Chondrocyte (in vitro differentiated cells): ENCODE measurements at regions not wholly inside any gene's neighbourhood (a gene's known extent, or its start where the extent isn't known, plus 50 kb on each side); places are given as distances from the start of the nearest gene placed in this dataset.

Experiments
- DNase-seq: peaks from one replicate; pipeline ENCODE4 v3.0.0; 2021; ENCODE audit warnings: mixed read lengths, low spot score
- H3K27ac Mint-ChIP-seq: one replicate; pipeline ENCODE4 v1.8.0; 2021; ENCODE audit warnings: mild to moderate bottlenecking, moderate library complexity, mixed read lengths; ENCODE audit not compliant: unreplicated experiment
- H3K27me3 Mint-ChIP-seq: 2 replicates; pipeline ENCODE4 v1.8.0; 2021; ENCODE audit warnings: low read depth, mixed read lengths
- H3K36me3 Mint-ChIP-seq: 2 replicates; pipeline ENCODE4 v1.8.0; 2021; ENCODE audit warnings: low read depth, mixed read lengths
- H3K4me1 Mint-ChIP-seq: 2 replicates; pipeline ENCODE4 v1.8.0; 2021; ENCODE audit warnings: low read depth, mild to moderate bottlenecking, mixed read lengths
- H3K4me3 Mint-ChIP-seq: one replicate; pipeline ENCODE4 v1.8.0; 2021; ENCODE audit warnings: mild to moderate bottlenecking, moderate library complexity, mixed read lengths; ENCODE audit not compliant: unreplicated experiment
- H3K9me3 Mint-ChIP-seq: 2 replicates; pipeline ENCODE4 v1.8.0; 2021; ENCODE audit warnings: low read depth, mixed read lengths
- CTCF ChIP-seq: fragments of 200-600 bp; sonication (generic); IDR thresholded peaks from 2 replicates; pipeline ENCODE4 v1.5.0; 2021; ENCODE audit warnings: antibody characterized with exemption, mild to moderate bottlenecking, moderate library complexity

GRCh38 chr3:26353097-26353496 lies 269.5 kb upstream of the LRRC3B start:
- TF ChIP-seq CTCF = no peak
- no peak overlapping the region for H3K27ac Mint-ChIP-seq
- no peaks in the 10 kb centered on the region for H3K4me1 Mint-ChIP-seq
- no peak for DNase-seq
- H3K27me3 Mint-ChIP-seq = no peaks in the 10 kb centered on the region
- H3K36me3 Mint-ChIP-seq = no peaks in the 10 kb centered on the region
- H3K4me3 Mint-ChIP-seq = no peak overlapping the region
- H3K9me3 Mint-ChIP-seq = peaks cover 26% of the 10 kb centered on the region

- Mint-ChIP-seq H3K4me1 (no peaks in the 10 kb centered on the region), H3K36me3 (no peaks in the 10 kb centered on the region), H3K27me3 (no peaks in the 10 kb centered on the region), H3K27ac (no peak overlapping the region), H3K4me3 (no peak overlapping the region), H3K9me3 (peaks cover 9% of the 10 kb centered on the region)
- TF ChIP-seq CTCF = no peak
- DNase-seq = no peak
Observed at GRCh38 chr3:26358405-26358804, 264.2 kb upstream of the LRRC3B start.

- no peak overlapping the region for H3K4me3 Mint-ChIP-seq
- no peak for DNase-seq
- H3K36me3 Mint-ChIP-seq = no peaks in the 10 kb centered on the region
- no peak for TF ChIP-seq CTCF
- no peaks in the 10 kb centered on the region for H3K4me1 Mint-ChIP-seq
- H3K27me3 Mint-ChIP-seq = no peaks in the 10 kb centered on the region
- no peak overlapping the region for H3K27ac Mint-ChIP-seq
- H3K9me3 Mint-ChIP-seq = peaks cover 22% of the 10 kb centered on the region
Observed at GRCh38 chr3:26365706-26366105, 256.9 kb upstream of the LRRC3B start.

- Mint-ChIP-seq H3K27ac (no peak overlapping the region), H3K36me3 (no peaks in the 10 kb centered on the region), H3K4me3 (no peak overlapping the region), H3K9me3 (peaks cover 13% of the 10 kb centered on the region), H3K27me3 (no peaks in the 10 kb centered on the region), H3K4me1 (no peaks in the 10 kb centered on the region)
- TF ChIP-seq CTCF = no peak
- DNase-seq = no peak
Observed at GRCh38 chr3:26368312-26368711, 254.3 kb upstream of the LRRC3B start.

- Mint-ChIP-seq H3K4me3 (no peak overlapping the region), H3K4me1 (no peaks in the 10 kb centered on the region), H3K36me3 (no peaks in the 10 kb centered on the region), H3K27me3 (no peaks in the 10 kb centered on the region), H3K9me3 (peaks cover 13% of the 10 kb centered on the region), H3K27ac (no peak overlapping the region)
- TF ChIP-seq CTCF = no peak
- DNase-seq = no peak
Observed at GRCh38 chr3:26369133-26369532, 253.4 kb upstream of the LRRC3B start.
